ENCODE measurements at regions not wholly inside any gene's neighbourhood (a gene's known extent, or its start where the extent isn't known, plus 50 kb on each side); places are given as distances from the start of the nearest gene placed in this dataset.

GRCh38 chr4:188409851-188410250 is 270.6 kb downstream of the TRIML1 start:
- no peak overlapping the region for H3K4me2 ChIP-seq (ENCODE audit: low read length)
- no peak overlapping the region for H3K27ac ChIP-seq (ENCODE audit: low read depth, low read length)
- TF ChIP-seq, protein P1, sequence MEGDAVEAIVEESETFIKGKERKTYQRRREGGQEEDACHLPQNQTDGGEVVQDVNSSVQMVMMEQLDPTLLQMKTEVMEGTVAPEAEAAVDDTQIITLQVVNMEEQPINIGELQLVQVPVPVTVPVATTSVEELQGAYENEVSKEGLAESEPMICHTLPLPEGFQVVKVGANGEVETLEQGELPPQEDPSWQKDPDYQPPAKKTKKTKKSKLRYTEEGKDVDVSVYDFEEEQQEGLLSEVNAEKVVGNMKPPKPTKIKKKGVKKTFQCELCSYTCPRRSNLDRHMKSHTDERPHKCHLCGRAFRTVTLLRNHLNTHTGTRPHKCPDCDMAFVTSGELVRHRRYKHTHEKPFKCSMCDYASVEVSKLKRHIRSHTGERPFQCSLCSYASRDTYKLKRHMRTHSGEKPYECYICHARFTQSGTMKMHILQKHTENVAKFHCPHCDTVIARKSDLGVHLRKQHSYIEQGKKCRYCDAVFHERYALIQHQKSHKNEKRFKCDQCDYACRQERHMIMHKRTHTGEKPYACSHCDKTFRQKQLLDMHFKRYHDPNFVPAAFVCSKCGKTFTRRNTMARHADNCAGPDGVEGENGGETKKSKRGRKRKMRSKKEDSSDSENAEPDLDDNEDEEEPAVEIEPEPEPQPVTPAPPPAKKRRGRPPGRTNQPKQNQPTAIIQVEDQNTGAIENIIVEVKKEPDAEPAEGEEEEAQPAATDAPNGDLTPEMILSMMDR (IDR thresholded peaks at IDR 0.05; ENCODE audit: low read depth, low read length, poor library complexity, severe bottlenecking) = no peak
- TF ChIP-seq EZH2phosphoT487 (IDR thresholded peaks at IDR 0.05; ENCODE audit: borderline replicate concordance, low read length) = no peak
- H3K36me3 ChIP-seq (ENCODE audit: control insufficient read depth, low read length) = no peaks in the 10 kb centered on the region
- H3K9me3 ChIP-seq (ENCODE audit: control insufficient read depth, insufficient read depth, low read length) = no peaks in the 10 kb centered on the region; the same call in 1 of the 2 replicates
- no peaks in the 10 kb centered on the region for H3K4me1 ChIP-seq (ENCODE audit: control insufficient read depth, low read length)
- no peaks in the 10 kb centered on the region for H3K79me2 ChIP-seq (ENCODE audit: control insufficient read depth, low read length)
- H4K20me1 ChIP-seq (ENCODE audit: control insufficient read depth, insufficient read depth, low read depth, low read length) = no peaks in the 10 kb centered on the region
- H3F3A ChIP-seq (ENCODE audit: control insufficient read depth, insufficient read depth) = no peaks in the 10 kb centered on the region
- no peaks in the 10 kb centered on the region for H3K9me2 ChIP-seq (replicated peaks; ENCODE audit: control insufficient read depth, low read length)
- H3K4me3 ChIP-seq (ENCODE audit: low read length) = no peak overlapping the region
- no peaks in the 10 kb centered on the region for H3K27me3 ChIP-seq (ENCODE audit: control insufficient read depth, low read length)

- no peaks in the 10 kb centered on the region for H3K9me2 ChIP-seq (replicated peaks; ENCODE audit: control insufficient read depth, low read length)
- TF ChIP-seq EZH2phosphoT487 (IDR thresholded peaks at IDR 0.05; ENCODE audit: borderline replicate concordance, low read length) = no peak
- TF ChIP-seq, protein P1 (IDR thresholded peaks at IDR 0.05; ENCODE audit: low read depth, low read length, poor library complexity, severe bottlenecking) = no peak
Observed at GRCh38 chr4:188411805-188412204, 272.6 kb downstream of the TRIML1 start.

GRCh38 chr4:188412499-188412898 is 273.3 kb downstream of the TRIML1 start:
- no peaks in the 10 kb centered on the region for H3K27me3 ChIP-seq (ENCODE audit: control insufficient read depth, low read length)
- TF ChIP-seq EZH2phosphoT487 (IDR thresholded peaks at IDR 0.05; ENCODE audit: borderline replicate concordance, low read length) = no peak
- TF ChIP-seq, protein P1 (IDR thresholded peaks at IDR 0.05; ENCODE audit: low read depth, low read length, poor library complexity, severe bottlenecking) = no peak
- H3K79me2 ChIP-seq (ENCODE audit: control insufficient read depth, low read length) = no peaks in the 10 kb centered on the region
- H3K36me3 ChIP-seq (ENCODE audit: control insufficient read depth, low read length) = no peaks in the 10 kb centered on the region
- H3K4me2 ChIP-seq (ENCODE audit: low read length) = no peak overlapping the region
- no peak overlapping the region for H3K27ac ChIP-seq (ENCODE audit: low read depth, low read length)
- no peak overlapping the region for H3K4me3 ChIP-seq (ENCODE audit: low read length)
- no peaks in the 10 kb centered on the region for H3K4me1 ChIP-seq (ENCODE audit: control insufficient read depth, low read length)
- H3F3A ChIP-seq (ENCODE audit: control insufficient read depth, insufficient read depth) = no peaks in the 10 kb centered on the region
- no peaks in the 10 kb centered on the region for H4K20me1 ChIP-seq (ENCODE audit: control insufficient read depth, insufficient read depth, low read depth, low read length)
- H3K9me3 ChIP-seq (ENCODE audit: control insufficient read depth, insufficient read depth, low read length) = no peaks in the 10 kb centered on the region; the same call in 1 of the 2 replicates
- H3K9me2 ChIP-seq (replicated peaks; ENCODE audit: control insufficient read depth, low read length) = no peaks in the 10 kb centered on the region

More at GRCh38 chr4:188411805-188412204, 272.6 kb downstream of the TRIML1 start:
- Histone ChIP-seq H3K36me3 (ENCODE audit: control insufficient read depth, low read length) (no peaks in the 10 kb centered on the region), H3K4me3 (ENCODE audit: low read length) (no peak overlapping the region), H4K20me1 (ENCODE audit: control insufficient read depth, insufficient read depth, low read depth, low read length) (no peaks in the 10 kb centered on the region), H3F3A (ENCODE audit: control insufficient read depth, insufficient read depth) (no peaks in the 10 kb centered on the region), H3K4me1 (ENCODE audit: control insufficient read depth, low read length) (no peaks in the 10 kb centered on the region), H3K9me3 (ENCODE audit: control insufficient read depth, insufficient read depth, low read length) (no peaks in the 10 kb centered on the region; the same call in 1 of the 2 replicates), H3K27me3 (ENCODE audit: control insufficient read depth, low read length) (no peaks in the 10 kb centered on the region), H3K27ac (ENCODE audit: low read depth, low read length) (no peak overlapping the region), H3K79me2 (ENCODE audit: control insufficient read depth, low read length) (no peaks in the 10 kb centered on the region), H3K4me2 (ENCODE audit: low read length) (no peak overlapping the region)

All from DOHH2 (cell line).